H1 (cell line): ENCODE measurements at regions not wholly inside any gene's neighbourhood (a gene's known extent, or its start where the extent isn't known, plus 50 kb on each side); places are given as distances from the start of the nearest gene placed in this dataset.

ENCODE experiments used
- CTCF ChIA-PET: fragments of 300-600 bp; sonication (Branson Sonifier 250); formaldehyde crosslinking; loops from one replicate; lab custom pipeline; 2021; ENCODE audit not compliant: partially characterized antibody; lab: Charles Lee
- POLR2A ChIA-PET: fragments of 300-600 bp; sonication (Branson Sonifier 250); formaldehyde crosslinking; loops from one replicate; lab custom pipeline; 2021; ENCODE audit warnings: inconsistent platforms; ENCODE audit not compliant: partially characterized antibody; lab: Charles Lee
- DNase-seq, 2 experiments: peaks; one replicate each; pipeline versions ENCODE4 v3.0.0 to v3.0.0-alpha.2; 2010 to 2022; ENCODE audit warnings: low spot score in 2 of 2, low read depth in 1 of 2, mixed read lengths in 1 of 2
- FAIRE-seq: peaks from 2 replicates; lab custom pipeline; 2011; peaks lifted over from hg19 to GRCh38; lab: Jason Lieb, UNC
- H2AFZ ChIP-seq: 2 replicates; pipeline ENCODE4 v1.8.1; 2012; ENCODE audit warnings: low read length, inconsistent platforms
- H2AK5ac ChIP-seq: 2 replicates; pipeline ENCODE4 v1.6.1; 2013; ENCODE audit warnings: low read depth, low read length
- H2BK120ac ChIP-seq: replicated peaks from 2 replicates; pipeline ENCODE3; 2013; ENCODE audit warnings: low read depth, low read length, inconsistent platforms
- H2BK12ac ChIP-seq: 2 replicates; pipeline ENCODE4 v1.6.1; 2013; ENCODE audit warnings: low read depth, low read length
- H2BK15ac ChIP-seq: 2 replicates; pipeline ENCODE4 v1.6.1; 2013; ENCODE audit warnings: low read length
- H2BK20ac ChIP-seq: 2 replicates; pipeline ENCODE4 v1.6.1; 2013; ENCODE audit warnings: low read length
- H2BK5ac ChIP-seq: 2 replicates; pipeline ENCODE4 v1.6.1; 2013; ENCODE audit warnings: low read depth, low read length
- H3K14ac ChIP-seq: 2 replicates; pipeline ENCODE4 v1.6.1; 2013; ENCODE audit warnings: inconsistent platforms; ENCODE audit not compliant: insufficient read length
- H3K18ac ChIP-seq: 2 replicates; pipeline ENCODE4 v1.6.1; 2013; ENCODE audit warnings: low read length; ENCODE audit errors: extremely low read depth
- H3K23ac ChIP-seq: 2 replicates; pipeline ENCODE4 v1.6.1; 2013; ENCODE audit warnings: inconsistent platforms; ENCODE audit not compliant: insufficient read length
- H3K23me2 ChIP-seq: 2 replicates; pipeline ENCODE4 v1.6.1; 2013; ENCODE audit warnings: low read depth, low read length
- H3K27ac ChIP-seq: 2 replicates; pipeline ENCODE4 v1.6.1; 2011; ENCODE audit warnings: low read depth, low read length, inconsistent platforms
- H3K27me3 ChIP-seq, 4 experiments: replicated peaks in 1 of 4; 1 replicate in 1 of 4; 2 replicates in 3 of 4; pipeline versions ENCODE4 v1.6.1 to v1.8.1; 2011 to 2013; ENCODE audit warnings: low read length in 3 of 4, mild to moderate bottlenecking in 3 of 4, inconsistent platforms in 2 of 4, mixed read lengths in 2 of 4, moderate library complexity in 1 of 4; ENCODE audit not compliant: control insufficient read depth in 3 of 4, insufficient read depth in 3 of 4; ENCODE audit errors: extremely low read depth in 1 of 4
- H3K36me3 ChIP-seq, 4 experiments: 2 replicates each; pipeline versions ENCODE4 v1.6.1 to v1.8.1; 2011 to 2013; ENCODE audit warnings: mild to moderate bottlenecking in 4 of 4, low read length in 3 of 4, moderate library complexity in 2 of 4, control low read depth in 1 of 4, inconsistent platforms in 1 of 4; ENCODE audit not compliant: insufficient read depth in 4 of 4, control insufficient read depth in 2 of 4
- H3K4ac ChIP-seq: replicated peaks from 2 replicates; pipeline ENCODE3; 2013; ENCODE audit warnings: low read length, low read depth, mixed read lengths, inconsistent platforms; ENCODE audit not compliant: insufficient read length
- H3K4me1 ChIP-seq, 4 experiments: replicated peaks in 1 of 4; 1 replicate in 1 of 4; 2 replicates in 3 of 4; pipeline versions ENCODE4 v1.6.1 to v1.8.1; 2011 to 2013; ENCODE audit warnings: low read length in 3 of 4, inconsistent platforms in 2 of 4, mixed read lengths in 1 of 4; ENCODE audit not compliant: insufficient read depth in 4 of 4, control insufficient read depth in 3 of 4
- H3K4me2 ChIP-seq, 2 experiments: 2 replicates each; pipeline versions ENCODE4 v1.6.1 to v1.8.1; 2011 to 2013; ENCODE audit warnings: low read depth in 2 of 2, low read length in 2 of 2, control low read depth in 1 of 2, inconsistent platforms in 1 of 2, mild to moderate bottlenecking in 1 of 2; ENCODE audit not compliant: insufficient read depth in 1 of 2
- H3K4me3 ChIP-seq, 4 experiments: fragments of 200-600, 300-600 bp in 1 of 4; sonication (generic), shearing (Covaris generic), sonication (Bioruptor Twin) in 1 of 4; 2 replicates each; pipeline versions ENCODE4 v1.5.1 to v1.8.1; 2011 to 2016; ENCODE audit warnings: low read length in 4 of 4, low read depth in 3 of 4, control low read depth in 2 of 4, inconsistent platforms in 2 of 4, mild to moderate bottlenecking in 2 of 4, mixed read lengths in 1 of 4, moderate library complexity in 1 of 4; ENCODE audit not compliant: insufficient read depth in 2 of 4; ENCODE audit errors: extremely low read depth in 1 of 4
- H3K56ac ChIP-seq: replicated peaks from 2 replicates; pipeline ENCODE3; 2013; ENCODE audit warnings: low read depth, mild to moderate bottlenecking, mixed read lengths, low read length, inconsistent platforms; ENCODE audit not compliant: insufficient read length
- H3K79me1 ChIP-seq: 2 replicates; pipeline ENCODE4 v1.6.1; 2013; ENCODE audit warnings: low read depth, low read length, control low read depth
- H3K79me2 ChIP-seq, 2 experiments: 2 replicates each; pipeline versions ENCODE4 v1.6.1 to v1.8.1; 2012 to 2013; ENCODE audit warnings: low read length in 2 of 2, mild to moderate bottlenecking in 2 of 2, inconsistent platforms in 1 of 2; ENCODE audit not compliant: insufficient read depth in 2 of 2, control insufficient read depth in 1 of 2
- H3K9ac ChIP-seq, 4 experiments: replicated peaks in 1 of 4; 1 replicate in 1 of 4; 2 replicates in 3 of 4; pipeline versions ENCODE4 v1.6.1 to v1.8.1; 2011 to 2013; ENCODE audit warnings: low read depth in 3 of 4, low read length in 3 of 4, control low read depth in 2 of 4, mild to moderate bottlenecking in 2 of 4, moderate library complexity in 2 of 4, inconsistent platforms in 1 of 4; ENCODE audit errors: extremely low read depth in 1 of 4
- H3K9me3 ChIP-seq, 2 experiments: 2 replicates each; pipeline versions ENCODE4 v1.6.1 to v1.8.1; 2012 to 2013; ENCODE audit warnings: mild to moderate bottlenecking in 2 of 2, moderate library complexity in 2 of 2, control low read depth in 1 of 2, inconsistent platforms in 1 of 2, low read depth in 1 of 2, low read length in 1 of 2, mixed read lengths in 1 of 2; ENCODE audit not compliant: insufficient read depth in 2 of 2
- H4K20me1 ChIP-seq, 2 experiments: replicated peaks in 1 of 2; 2 replicates each; pipeline versions ENCODE3 to v1.8.1; 2011 to 2013; ENCODE audit warnings: inconsistent platforms in 2 of 2, low read length in 2 of 2, mild to moderate bottlenecking in 1 of 2; ENCODE audit not compliant: insufficient read depth in 2 of 2, control insufficient read depth in 1 of 2
- H4K5ac ChIP-seq: 2 replicates; pipeline ENCODE4 v1.6.1; 2013; ENCODE audit warnings: low read length, low read depth, mixed read lengths, inconsistent platforms; ENCODE audit not compliant: insufficient read length
- H4K8ac ChIP-seq: 2 replicates; pipeline ENCODE4 v1.8.0; 2013; ENCODE audit warnings: mild to moderate bottlenecking, moderate library complexity, low read length, inconsistent platforms; ENCODE audit not compliant: insufficient read depth; ENCODE audit errors: extremely low read depth
- H4K91ac ChIP-seq: replicated peaks from 2 replicates; pipeline ENCODE3; 2013; ENCODE audit warnings: low read length, mixed read lengths, inconsistent platforms; ENCODE audit not compliant: insufficient read length
- RFX5 ChIP-seq: IDR thresholded peaks from 2 replicates; pipeline ENCODE4 v1.6.1; 2011; ENCODE audit warnings: low read depth, low read length, improper control_type of control experiment, borderline replicate concordance
- SP2 ChIP-seq: IDR thresholded peaks from 2 replicates; pipeline ENCODE4 v1.6.1; 2012; ENCODE audit warnings: mild to moderate bottlenecking, low read length, inconsistent platforms
- WGBS, 2 experiments: shearing (Covaris generic) in 1 of 2; methylation state at CpG; one replicate each; pipeline versions ENCODE4 v1.1.6 to v1.1.7; 2013 to 2015; ENCODE audit warnings: low lambda C conversion rate in 2 of 2, mixed read lengths in 2 of 2, inconsistent platforms in 1 of 2, low coverage in 1 of 2, missing lambda C conversion rate in 1 of 2; ENCODE audit not compliant: insufficient replicate concordance in 2 of 2, insufficient coverage in 1 of 2, insufficient read length in 1 of 2; ENCODE audit errors: extremely low coverage in 1 of 2, missing lambda C conversion rate in 1 of 2; 5-methylcytosine and 5-hydroxymethylcytosine counted together

DNA sequence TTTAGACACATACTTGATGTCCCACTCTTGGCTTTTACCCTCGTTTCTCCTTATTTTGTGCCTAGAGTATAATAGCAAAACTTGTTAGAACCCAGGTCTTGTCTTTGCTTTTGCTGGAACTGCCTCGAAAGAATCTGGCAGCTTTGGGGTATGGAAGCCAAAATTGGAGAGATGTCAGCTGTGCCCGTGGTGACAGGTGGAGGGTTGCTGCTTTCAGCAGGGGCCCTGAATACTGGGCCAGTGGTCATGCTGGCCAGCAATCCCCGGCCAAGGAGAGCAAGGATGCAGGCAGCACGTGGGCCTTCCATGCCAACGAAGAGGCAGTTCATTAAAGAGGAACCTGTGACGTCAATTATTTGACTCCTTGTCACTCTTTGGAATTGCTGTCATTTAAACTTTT is 181.1 kb downstream of the HIPK3 start:
- Histone ChIP-seq H3K79me1 (no peaks in the 10 kb centered on the region), H3K36me3 (no peaks in the 10 kb centered on the region), H3K9me3 (no peaks in the 10 kb centered on the region; a peak in 2 of 4 replicates), H3K9ac (no peak overlapping the region), H3K14ac (no peak overlapping the region), H3K4me3 (no peak overlapping the region), H3K18ac (no peak overlapping the region), H2BK12ac (no peak overlapping the region), H3K27me3 (no peaks in the 10 kb centered on the region), H3K4ac (no peak overlapping the region), H2AFZ (no peak overlapping the region), H2BK5ac (no peak overlapping the region), H2BK20ac (no peak overlapping the region), H3K23ac (no peak overlapping the region), H2BK120ac (no peak overlapping the region), H3K23me2 (no peaks in the 10 kb centered on the region), H3K4me2 (no peak overlapping the region), H4K91ac (no peak overlapping the region), H4K8ac (no peak overlapping the region), H2BK15ac (no peak overlapping the region), H3K27ac (no peak overlapping the region), H4K20me1 (no peaks in the 10 kb centered on the region), H2AK5ac (no peak overlapping the region), H4K5ac (no peak overlapping the region), H3K79me2 (no peaks in the 10 kb centered on the region), H3K4me1 (no peaks in the 10 kb centered on the region), H3K56ac (no peak overlapping the region)
- TF ChIP-seq RFX5 (no peak), SP2 (no peak)
- DNase-seq (no peak), FAIRE-seq (no peak)
- POLR2A ChIA-PET: no interaction called here
- WGBS, 2 experiments: 88% methylated on average over 7 of the region's 7 CpGs; no CpG with 5 or more reads in 1 of the 2 experiments
- CTCF ChIA-PET: interaction anchor here (0.7 to 1.6 kb wide), 2 partner anchors 73 to 247 kb away, joined by 3 to 4 read pairs; no protein-coding TSS in a partner anchor
